NB4 (cell line): ENCODE measurements at regions not wholly inside any gene's neighbourhood (a gene's known extent, or its start where the extent isn't known, plus 50 kb on each side); places are given as distances from the start of the nearest gene placed in this dataset.

Experiments used
- DNase-seq: peaks from one replicate; pipeline ENCODE4 v3.0.0; 2010; ENCODE audit warnings: low read depth
- H3K4me3 ChIP-seq: one replicate; pipeline ENCODE4 v1.5.1; 2011; ENCODE audit warnings: mild to moderate bottlenecking, low read depth, low read length, moderate library complexity
- MYC ChIP-seq: IDR thresholded peaks from 2 replicates; pipeline ENCODE4 v1.6.1; 2011; ENCODE audit warnings: low read depth, low read length
- POLR2A ChIP-seq: IDR thresholded peaks from 2 replicates; pipeline ENCODE4 v1.6.1; 2011; ENCODE audit warnings: mild to moderate bottlenecking; ENCODE audit not compliant: insufficient read length; ENCODE audit errors: extremely low read depth
- TF ChIP-seq, protein P1 (sequence below): IDR thresholded peaks from one replicate; pipeline ENCODE4 v1.5.1; 2012; ENCODE audit warnings: low read depth, low read length
- TF ChIP-seq, protein P2 (sequence below): IDR thresholded peaks from 2 replicates; pipeline ENCODE4 v1.6.1; 2011; ENCODE audit warnings: low read depth, low read length

DNA sequence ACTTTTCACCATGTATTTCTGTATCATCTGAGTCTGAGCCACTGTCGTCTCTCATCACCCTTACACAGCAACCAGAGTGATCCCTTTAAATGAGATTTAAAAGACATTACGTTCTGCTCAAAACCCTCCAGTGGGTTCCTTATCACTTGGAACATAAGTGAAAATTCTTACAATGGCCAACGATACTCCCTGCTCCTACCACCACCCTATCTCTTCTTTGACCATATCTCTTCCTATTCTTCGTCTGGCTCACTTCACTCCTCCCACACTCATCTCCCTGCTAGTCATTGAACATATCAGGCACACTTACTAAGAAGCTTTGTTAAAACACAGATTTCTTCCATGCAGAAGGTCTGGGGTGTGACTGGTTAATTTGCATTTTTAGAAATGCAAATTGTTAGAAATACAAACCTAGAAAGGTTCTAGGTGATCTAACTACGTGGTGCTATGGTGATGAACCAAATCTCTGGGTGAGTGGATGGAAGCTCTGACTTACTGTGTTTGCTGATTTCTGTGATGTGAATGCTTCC is 166.6 kb upstream of the CD180 start:
- H3K4me3 ChIP-seq = no peak overlapping the region
- DNase-seq = no peak
- TF ChIP-seq, protein P1, sequence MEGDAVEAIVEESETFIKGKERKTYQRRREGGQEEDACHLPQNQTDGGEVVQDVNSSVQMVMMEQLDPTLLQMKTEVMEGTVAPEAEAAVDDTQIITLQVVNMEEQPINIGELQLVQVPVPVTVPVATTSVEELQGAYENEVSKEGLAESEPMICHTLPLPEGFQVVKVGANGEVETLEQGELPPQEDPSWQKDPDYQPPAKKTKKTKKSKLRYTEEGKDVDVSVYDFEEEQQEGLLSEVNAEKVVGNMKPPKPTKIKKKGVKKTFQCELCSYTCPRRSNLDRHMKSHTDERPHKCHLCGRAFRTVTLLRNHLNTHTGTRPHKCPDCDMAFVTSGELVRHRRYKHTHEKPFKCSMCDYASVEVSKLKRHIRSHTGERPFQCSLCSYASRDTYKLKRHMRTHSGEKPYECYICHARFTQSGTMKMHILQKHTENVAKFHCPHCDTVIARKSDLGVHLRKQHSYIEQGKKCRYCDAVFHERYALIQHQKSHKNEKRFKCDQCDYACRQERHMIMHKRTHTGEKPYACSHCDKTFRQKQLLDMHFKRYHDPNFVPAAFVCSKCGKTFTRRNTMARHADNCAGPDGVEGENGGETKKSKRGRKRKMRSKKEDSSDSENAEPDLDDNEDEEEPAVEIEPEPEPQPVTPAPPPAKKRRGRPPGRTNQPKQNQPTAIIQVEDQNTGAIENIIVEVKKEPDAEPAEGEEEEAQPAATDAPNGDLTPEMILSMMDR = no peak
- TF ChIP-seq MYC (no peak), POLR2A (no peak)
- TF ChIP-seq, protein P2, sequence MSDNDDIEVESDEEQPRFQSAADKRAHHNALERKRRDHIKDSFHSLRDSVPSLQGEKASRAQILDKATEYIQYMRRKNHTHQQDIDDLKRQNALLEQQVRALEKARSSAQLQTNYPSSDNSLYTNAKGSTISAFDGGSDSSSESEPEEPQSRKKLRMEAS = no peak

DNA sequence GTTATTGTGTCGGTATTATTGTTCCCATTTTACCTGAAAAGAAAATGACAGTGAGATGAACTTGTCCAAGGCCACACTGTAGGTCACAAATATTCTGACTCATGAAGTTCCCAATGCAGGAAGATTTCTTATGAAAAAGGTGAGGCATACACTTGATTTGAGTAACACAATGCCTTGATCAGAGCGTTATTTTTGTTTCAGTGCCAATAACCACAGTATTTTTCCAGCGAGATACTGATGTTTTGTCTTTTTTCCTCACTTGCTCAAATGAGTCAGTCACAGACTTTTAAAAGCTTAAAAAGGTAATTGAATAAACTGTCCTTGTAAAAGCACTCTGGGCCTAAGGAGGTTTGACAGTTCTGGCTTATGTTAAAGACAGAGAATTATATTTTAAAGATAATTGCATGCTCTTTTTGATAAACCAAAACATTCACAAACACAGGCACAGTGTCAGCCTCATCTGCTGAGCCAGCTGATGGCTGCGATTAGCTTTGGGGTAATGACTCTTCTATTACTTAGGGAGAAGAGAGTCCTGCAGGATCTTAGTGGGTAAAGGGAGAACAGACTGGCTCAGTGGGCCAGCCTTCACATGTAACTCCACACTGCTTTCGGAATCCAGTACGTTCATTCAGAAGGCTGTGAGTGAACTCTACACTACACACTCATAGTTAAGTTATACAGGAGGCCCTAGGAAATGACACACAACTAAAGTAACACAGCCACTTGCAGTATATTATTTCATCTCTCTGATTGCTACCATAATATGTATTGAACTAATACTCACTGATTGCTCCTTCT is 165.5 kb upstream of the CD180 start:
- DNase-seq = no peak
- H3K4me3 ChIP-seq = no peak overlapping the region

DNA sequence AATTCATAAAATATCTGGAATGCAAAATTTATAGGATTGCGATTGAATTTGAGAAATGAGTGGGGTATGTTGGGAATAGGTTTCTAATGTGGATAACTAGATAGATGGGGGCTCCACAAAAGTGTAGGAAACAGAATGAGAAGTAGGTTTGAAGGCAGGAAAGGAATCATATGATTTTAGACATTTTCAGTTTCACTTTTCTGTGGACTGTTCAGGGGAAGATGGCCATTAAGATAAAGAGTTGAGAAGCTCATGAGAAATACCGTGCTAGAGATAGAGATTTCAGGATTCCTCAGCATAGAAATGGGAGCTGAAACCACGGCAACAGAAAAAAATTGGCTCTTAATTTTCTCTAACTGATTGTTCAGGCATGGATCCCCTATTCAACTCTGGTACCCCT is 163.4 kb upstream of the CD180 start:
- DNase-seq = no peak
- no peak overlapping the region for H3K4me3 ChIP-seq
- TF ChIP-seq, protein P1 = no peak
- TF ChIP-seq, protein P2 = no peak
- TF ChIP-seq MYC (no peak), POLR2A (no peak)

More for the DNA sequence above, 165.5 kb upstream of the CD180 start:
- TF ChIP-seq POLR2A = no peak
- TF ChIP-seq, protein P2 = no peak
- TF ChIP-seq, protein P1 = no peak
- TF ChIP-seq MYC = no peak

DNA sequence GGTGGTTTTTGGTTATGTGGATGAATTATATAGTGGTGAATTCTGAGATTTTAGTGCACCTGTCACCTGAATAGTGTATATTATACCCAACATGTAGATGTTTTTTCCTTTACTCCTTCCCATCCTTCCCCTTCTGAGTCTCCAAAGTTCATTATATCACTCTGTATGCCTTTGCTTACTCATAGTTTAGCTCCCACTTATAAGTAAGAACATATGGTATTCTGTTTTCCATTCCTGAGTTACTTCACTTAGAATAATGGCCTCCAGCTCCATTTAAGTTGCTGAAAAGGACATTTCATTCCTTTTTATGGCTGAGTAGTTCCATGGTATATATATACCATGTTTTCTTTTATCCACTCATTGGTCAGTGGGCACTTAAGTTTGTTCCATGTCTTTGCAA is 161.6 kb upstream of the CD180 start:
- DNase-seq = no peak
- TF ChIP-seq, protein P2 = no peak
- TF ChIP-seq, protein P1 = no peak
- TF ChIP-seq MYC = no peak
- no peak for TF ChIP-seq POLR2A
- H3K4me3 ChIP-seq = no peak overlapping the region

DNA sequence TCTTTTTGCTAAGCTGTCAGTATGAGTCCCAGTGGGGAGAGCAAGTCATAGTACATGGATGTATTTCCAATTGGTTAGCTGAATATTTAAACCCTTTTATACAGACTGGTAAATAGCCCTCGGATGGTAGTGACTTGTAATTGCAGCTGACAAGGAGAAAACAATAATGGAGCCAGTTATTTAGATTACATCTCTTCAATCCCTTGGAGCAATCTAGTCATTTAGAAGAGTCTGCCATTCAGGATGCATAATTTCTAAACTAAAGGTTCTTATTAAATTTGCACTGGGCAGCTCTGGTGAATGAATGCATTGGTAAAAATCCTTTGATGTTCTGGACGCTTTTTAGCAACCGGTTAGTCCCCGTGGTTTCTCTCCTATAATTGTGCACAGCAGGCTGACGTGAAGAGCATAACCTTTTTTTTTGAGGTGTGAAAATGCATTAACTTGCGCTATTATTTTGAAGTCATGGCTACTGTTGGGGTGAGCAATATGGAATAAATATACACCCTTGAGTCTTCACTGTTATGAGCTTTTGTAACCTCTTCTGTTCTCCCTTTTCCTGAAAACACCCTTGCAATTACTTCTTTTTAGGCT is 158.6 kb upstream of the CD180 start:
- H3K4me3 ChIP-seq = no peak overlapping the region
- DNase-seq = no peak
- TF ChIP-seq POLR2A (no peak), MYC (no peak)
- TF ChIP-seq, protein P2 = no peak
- TF ChIP-seq, protein P1 = no peak
